ENCODE measurements at regions not wholly inside any gene's neighbourhood (a gene's known extent, or its start where the extent isn't known, plus 50 kb on each side); places are given as distances from the start of the nearest gene placed in this dataset.

GRCh38 chr3:74435631-74436030, 178.8 kb downstream of the CNTN3 start:
- Histone ChIP-seq H3K36me3 (no peaks in the 10 kb centered on the region), H3K9me3 (replicated peaks) (no peaks in the 10 kb centered on the region), H3K27ac (replicated peaks) (no peak overlapping the region), H3K27me3 (ENCODE audit: low read depth) (no peaks in the 10 kb centered on the region), H3K4me1 (no peaks in the 10 kb centered on the region), H3K4me3 (no peak overlapping the region)
- intact Hi-C loops (cut with micrococcal nuclease): no loop called here
- DNase-seq: no peak
- TF ChIP-seq, protein P1, sequence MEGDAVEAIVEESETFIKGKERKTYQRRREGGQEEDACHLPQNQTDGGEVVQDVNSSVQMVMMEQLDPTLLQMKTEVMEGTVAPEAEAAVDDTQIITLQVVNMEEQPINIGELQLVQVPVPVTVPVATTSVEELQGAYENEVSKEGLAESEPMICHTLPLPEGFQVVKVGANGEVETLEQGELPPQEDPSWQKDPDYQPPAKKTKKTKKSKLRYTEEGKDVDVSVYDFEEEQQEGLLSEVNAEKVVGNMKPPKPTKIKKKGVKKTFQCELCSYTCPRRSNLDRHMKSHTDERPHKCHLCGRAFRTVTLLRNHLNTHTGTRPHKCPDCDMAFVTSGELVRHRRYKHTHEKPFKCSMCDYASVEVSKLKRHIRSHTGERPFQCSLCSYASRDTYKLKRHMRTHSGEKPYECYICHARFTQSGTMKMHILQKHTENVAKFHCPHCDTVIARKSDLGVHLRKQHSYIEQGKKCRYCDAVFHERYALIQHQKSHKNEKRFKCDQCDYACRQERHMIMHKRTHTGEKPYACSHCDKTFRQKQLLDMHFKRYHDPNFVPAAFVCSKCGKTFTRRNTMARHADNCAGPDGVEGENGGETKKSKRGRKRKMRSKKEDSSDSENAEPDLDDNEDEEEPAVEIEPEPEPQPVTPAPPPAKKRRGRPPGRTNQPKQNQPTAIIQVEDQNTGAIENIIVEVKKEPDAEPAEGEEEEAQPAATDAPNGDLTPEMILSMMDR (IDR thresholded peaks at IDR 0.05; ENCODE audit: borderline replicate concordance): no peak

GRCh38 chr3:74434406-74434805, 180.1 kb downstream of the CNTN3 start:
- H3K4me3 ChIP-seq: no peak overlapping the region
- intact Hi-C loops (cut with micrococcal nuclease): no loop called here
- no peak overlapping the region for H3K27ac ChIP-seq (replicated peaks)
- H3K27me3 ChIP-seq (ENCODE audit: low read depth): no peaks in the 10 kb centered on the region
- TF ChIP-seq, protein P1 (IDR thresholded peaks at IDR 0.05; ENCODE audit: borderline replicate concordance): no peak
- no peaks in the 10 kb centered on the region for H3K4me1 ChIP-seq
- no peaks in the 10 kb centered on the region for H3K36me3 ChIP-seq
- no peaks in the 10 kb centered on the region for H3K9me3 ChIP-seq (replicated peaks)
- no peak for DNase-seq

- TF ChIP-seq, protein P1 (IDR thresholded peaks at IDR 0.05; ENCODE audit: borderline replicate concordance): no peak
- H3K27me3 ChIP-seq (ENCODE audit: low read depth): no peaks in the 10 kb centered on the region
- DNase-seq: no peak
- H3K9me3 ChIP-seq (replicated peaks): no peaks in the 10 kb centered on the region
- no peak overlapping the region for H3K4me3 ChIP-seq
- no peaks in the 10 kb centered on the region for H3K4me1 ChIP-seq
- H3K36me3 ChIP-seq: no peaks in the 10 kb centered on the region
- intact Hi-C loops (cut with micrococcal nuclease): no loop called here
- no peak overlapping the region for H3K27ac ChIP-seq (replicated peaks)
Measured at GRCh38 chr3:74426571-74426970, 187.9 kb downstream of the CNTN3 start.

DNA sequence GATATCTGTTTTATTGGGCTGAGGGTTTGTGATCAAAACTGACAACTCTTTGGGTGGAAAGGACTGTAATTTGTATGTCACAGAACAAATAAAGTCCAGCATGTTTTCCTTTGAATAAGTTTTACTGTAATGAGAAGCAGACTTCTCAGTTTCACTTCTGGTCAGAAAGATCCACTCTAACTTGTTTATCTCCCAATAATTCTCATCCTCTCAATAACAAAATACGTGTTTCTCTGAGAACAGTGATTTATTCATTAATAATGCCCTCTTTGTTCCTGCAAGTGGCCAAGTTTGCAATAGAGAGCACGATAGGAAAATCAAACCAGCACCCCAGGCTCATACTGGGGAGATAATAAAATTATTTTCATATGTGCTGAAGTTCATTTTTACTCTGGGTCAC, 190.6 kb downstream of the CNTN3 start:
- H3K4me3 ChIP-seq: no peak overlapping the region
- TF ChIP-seq, protein P1 (IDR thresholded peaks at IDR 0.05; ENCODE audit: borderline replicate concordance): no peak
- H3K9me3 ChIP-seq (replicated peaks): no peaks in the 10 kb centered on the region
- intact Hi-C loops (cut with micrococcal nuclease): no loop called here
- no peak overlapping the region for H3K27ac ChIP-seq (replicated peaks)
- no peaks in the 10 kb centered on the region for H3K27me3 ChIP-seq (ENCODE audit: low read depth)
- no peaks in the 10 kb centered on the region for H3K4me1 ChIP-seq
- DNase-seq: no peak
- no peaks in the 10 kb centered on the region for H3K36me3 ChIP-seq

DNA sequence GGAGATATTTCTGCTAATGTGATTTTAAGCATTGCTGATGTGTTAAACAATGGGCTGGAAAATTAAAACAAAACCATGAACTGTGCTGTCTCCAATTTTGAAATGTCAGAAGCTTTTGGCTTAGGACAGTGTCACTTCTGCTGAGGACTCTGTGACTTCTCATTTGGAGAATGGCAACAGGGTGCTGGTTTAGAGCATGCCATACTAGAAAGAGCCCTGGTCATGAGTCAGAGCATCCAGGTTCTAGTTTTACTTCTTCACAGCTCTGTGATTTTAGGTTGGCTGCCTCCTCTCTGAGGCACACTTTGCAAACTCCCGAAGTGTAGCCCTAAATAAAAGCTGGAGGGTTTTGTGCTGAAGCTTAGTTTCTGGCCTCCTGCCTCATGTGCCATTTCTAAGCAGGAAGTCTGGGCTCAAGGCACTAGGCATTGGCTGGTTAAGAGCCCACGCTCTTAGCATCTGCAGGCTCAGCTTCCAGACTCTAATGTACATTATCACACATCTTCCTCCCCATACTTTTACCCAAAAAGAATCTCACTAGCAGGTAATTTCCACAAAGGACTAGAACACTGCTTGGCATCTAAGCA, 193.8 kb downstream of the CNTN3 start:
- Histone ChIP-seq H3K36me3 (no peaks in the 10 kb centered on the region), H3K4me3 (no peak overlapping the region), H3K27ac (replicated peaks) (no peak overlapping the region), H3K27me3 (ENCODE audit: low read depth) (no peaks in the 10 kb centered on the region), H3K9me3 (replicated peaks) (no peaks in the 10 kb centered on the region), H3K4me1 (no peaks in the 10 kb centered on the region)
- intact Hi-C loops (cut with micrococcal nuclease): no loop called here
- DNase-seq: no peak
- TF ChIP-seq, protein P1 (IDR thresholded peaks at IDR 0.05; ENCODE audit: borderline replicate concordance): no peak

All from left ventricle myocardium inferior (tissue), 1 donor.